NOMO-1 treated with DMSO at 0.1 percent for 48 hours (cell line): ENCODE measurements at regions not wholly inside any gene's neighbourhood (a gene's known extent, or its start where the extent isn't known, plus 50 kb on each side); places are given as distances from the start of the nearest gene placed in this dataset.
"Not testable (repeated sequence)": the region's sequence is repeated elsewhere in the genome, so short reads cannot be mapped to it uniquely, and the experiment has no call there.

Source experiments
- DNase-seq: peaks from one replicate; lab custom pipeline; 2025; ENCODE audit not compliant: unreplicated experiment; lab: John Stamatoyannopoulos, UW

- no peak for DNase-seq
Measured at GRCh38 chr5:162603443-162604070, 536.0 kb downstream of the GABRG2 start.

GRCh38 chr5:162607879-162608278 is 540.3 kb downstream of the GABRG2 start:
- no peak for DNase-seq

GRCh38 chr5:162621726-162622263 is 554.2 kb downstream of the GABRG2 start:
- not testable (repeated sequence) for DNase-seq

GRCh38 chr5:162624110-162624509 is 556.5 kb downstream of the GABRG2 start:
- DNase-seq = no peak

- no peak for DNase-seq
Measured at GRCh38 chr5:162637481-162637880, 569.9 kb downstream of the GABRG2 start.

- DNase-seq = no peak
Measured at GRCh38 chr5:162638849-162639248, 571.3 kb downstream of the GABRG2 start.

- DNase-seq = no peak
Measured at GRCh38 chr5:162641142-162641813, 573.7 kb downstream of the GABRG2 start.

- no peak for DNase-seq
Measured at GRCh38 chr5:162654661-162655405, 587.3 kb downstream of the GABRG2 start.

- no peak for DNase-seq
Measured at GRCh38 chr5:162657076-162657475, 589.5 kb downstream of the GABRG2 start.

- DNase-seq = no peak
Measured at GRCh38 chr5:162664846-162665245, 597.3 kb downstream of the GABRG2 start.

GRCh38 chr5:162668926-162669325 is 601.4 kb downstream of the GABRG2 start:
- DNase-seq = no peak

GRCh38 chr5:162672061-162672460 is 604.5 kb downstream of the GABRG2 start:
- peak; percentile 13 for DNase-seq

GRCh38 chr5:162683284-162683683 is 615.7 kb downstream of the GABRG2 start:
- peak; percentile 97 for DNase-seq

- DNase-seq = no peak
Measured at GRCh38 chr5:162684145-162684544, 616.6 kb downstream of the GABRG2 start.

- DNase-seq = no peak
Measured at GRCh38 chr5:162685302-162685701, 617.7 kb downstream of the GABRG2 start.

- DNase-seq = not testable (repeated sequence)
Measured at GRCh38 chr5:162696272-162696671, 628.7 kb downstream of the GABRG2 start.

- no peak for DNase-seq
Measured at GRCh38 chr5:162699361-162699760, 631.8 kb downstream of the GABRG2 start.

- no peak for DNase-seq
Measured at GRCh38 chr5:162703914-162704313, 636.3 kb downstream of the GABRG2 start.

- DNase-seq = no peak
Measured at GRCh38 chr5:162711244-162711643, 643.7 kb downstream of the GABRG2 start.

- no peak for DNase-seq
Measured at GRCh38 chr5:162719720-162720119, 652.1 kb downstream of the GABRG2 start.

- no peak for DNase-seq
Measured at GRCh38 chr5:162721125-162721524, 653.6 kb downstream of the GABRG2 start.

GRCh38 chr5:162752612-162753011 is 684.8 kb upstream of the CCNG1 start:
- no peak for DNase-seq
